Heart right ventricle (tissue), 16 donors: ENCODE measurements at regions not wholly inside any gene's neighbourhood (a gene's known extent, or its start where the extent isn't known, plus 50 kb on each side); places are given as distances from the start of the nearest gene placed in this dataset.

ENCODE experiments used
- ATAC-seq, 8 donors: fragments of 200-7000 bp; cut with Tn5 transposase; one replicate each; pipeline ENCODE4 v1.9.1; 2020; ENCODE audit warnings: mild to moderate bottlenecking in 8 of 8, moderate library complexity in 8 of 8, moderate number of reproducible peaks in 1 of 8
- DNase-seq, 2 donors: peaks; one replicate each; pipeline ENCODE4 v3.0.0-alpha.2; 2020
- H3K27ac ChIP-seq, 10 donors: fragments of 200-600 bp; sonication (generic) in 2 of 10; one replicate each; pipeline versions ENCODE4 v1.5.0 to v1.8.0; 2020 to 2022; ENCODE audit warnings: mild to moderate bottlenecking in 3 of 10
- H3K27me3 ChIP-seq, 7 donors: fragments of 200-600 bp; one replicate each; pipeline ENCODE4 v1.8.0; 2021 to 2022; ENCODE audit warnings: mild to moderate bottlenecking in 2 of 7
- H3K36me3 ChIP-seq, 9 donors: fragments of 200-600 bp; sonication (generic) in 1 of 9; one replicate each; pipeline versions ENCODE4 v1.5.0 to v1.8.0; 2020 to 2022; ENCODE audit warnings: mild to moderate bottlenecking in 2 of 9
- H3K4me1 ChIP-seq, 9 donors: fragments of 200-600 bp; sonication (generic) in 1 of 9; one replicate each; pipeline versions ENCODE4 v1.5.0 to v1.8.0; 2020 to 2022; ENCODE audit warnings: mild to moderate bottlenecking in 4 of 9
- H3K4me3 ChIP-seq, 10 donors: fragments of 200-600 bp; sonication (generic) in 2 of 10; one replicate each; pipeline versions ENCODE4 v1.5.0 to v1.8.0; 2020 to 2022; ENCODE audit warnings: mild to moderate bottlenecking in 7 of 10, moderate library complexity in 2 of 10
- H3K9me3 ChIP-seq, 11 donors: fragments of 200-600 bp in 10 of 11; sonication (generic) in 2 of 11; one replicate each; pipeline versions ENCODE4 v1.5.0 to v1.8.0; 2013 to 2022; ENCODE audit warnings: mild to moderate bottlenecking in 2 of 11, control low read depth in 1 of 11, moderate library complexity in 1 of 11
- CTCF ChIP-seq, 9 donors: fragments of 200-600 bp; sonication (generic) in 2 of 9; IDR thresholded peaks; one replicate each; pipeline versions ENCODE4 v1.5.0 to v1.8.0; 2021 to 2022; ENCODE audit warnings: antibody characterized with exemption in 9 of 9, mild to moderate bottlenecking in 5 of 9, moderate library complexity in 1 of 9
- WGBS, 2 donors: extraction: QIAGEN DNeasy Blood & Tissue Kit; methylation state at CpG; one replicate each; pipeline ENCODE4 v1.1.7; 2013; ENCODE audit warnings: inconsistent platforms in 1 of 2; 5-methylcytosine and 5-hydroxymethylcytosine counted together
- intact Hi-C, 10 donors: fragments of 100-400 bp; cut with DNase I; formaldehyde crosslinking; loops; one replicate each; pipeline versions ENCODE4 v1.11.1 to v1.14.2; 2022
- donor health status: Arrhythmogenic right ventricular cardiomyopathy.
- donor health status: ischemic (EF 13 %, LVEDD 7.1; RV severe dilation, severe dysfunction).
- donor health status: healthy with polysubstance abuse.
- donor health status: DM: no; HTN: yes; CAD: no.
- donor health status: DM: no; HTN: no; CAD: no.
- donor health status: ischemic (EF 25% LVEDD 6.9; RV normal size, moderate dysfunction).
- donor health status: ischemic (EF 25% LVEDD 5.7; RV mildly dilated, moderate dysfunction).
- donor health status: healthy.
- donor health status: DM: yes; HTN: yes; CAD: no.
- donor health status: Ischemic cardiomyopathy.
- donor health status: ischemic (EF 35%, LVEDD 5.7; RV mildly dilated, moderate dysfunction).
- donor health status: nonischemic (EF 11% LVEDD 7.7; RV severe dilation, severe dysfunction).
- donor health status: DM: yes; HTN: yes; CAD: no.
- donor health status: PGD.
- donor health status: ischemic (EF 29% LVEDD 5.4; RV normal size, mild dysfunction).
- donor health status: nonischemic (EF 23%, LVEDD 6.1; RV moderate dilation, normal function).

DNA sequence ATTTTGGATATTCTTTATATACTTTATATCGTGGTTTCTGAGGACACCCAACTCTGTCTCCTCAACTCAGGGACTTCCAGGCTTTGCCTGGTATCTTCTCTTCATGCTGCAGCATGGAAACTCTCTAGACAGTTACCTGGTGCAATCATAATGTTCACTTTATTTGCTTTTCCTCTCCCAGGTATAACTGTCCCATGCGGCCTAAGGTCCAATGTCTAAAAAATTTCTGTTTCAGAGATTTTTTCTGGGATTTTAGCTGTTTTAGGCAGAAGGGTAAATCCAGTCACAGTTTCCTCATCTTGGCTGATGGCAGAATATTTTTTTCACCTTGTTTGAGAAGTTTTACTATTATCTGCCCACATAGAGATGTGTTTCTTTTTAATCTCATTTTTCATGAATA, 139.9 kb upstream of the KCNMB2 start:
- 93 to 94% methylated on average over 2 of the region's 2 CpGs for WGBS, 2 donors
- intact Hi-C loops: no loop called here
- no peak overlapping the region for H3K27ac ChIP-seq
- DNase-seq (no peak), ATAC-seq (no peak)
- no peaks in the 10 kb centered on the region for H3K36me3 ChIP-seq
- peaks cover 0 to 12% (median 7%) of the 10 kb centered on the region in 9 donors for H3K4me1 ChIP-seq
- no peak for TF ChIP-seq CTCF (IDR thresholded peaks at IDR 0.05)
- H3K9me3 ChIP-seq: peaks cover 0 to 12% (median 0%) of the 10 kb centered on the region in 11 donors
- H3K27me3 ChIP-seq: no peaks in the 10 kb centered on the region
- no peak overlapping the region for H3K4me3 ChIP-seq

- Histone ChIP-seq H3K36me3 (no peaks in the 10 kb centered on the region), H3K9me3 (peaks cover 0 to 12% (median 0%) of the 10 kb centered on the region in 11 donors), H3K27me3 (no peaks in the 10 kb centered on the region), H3K4me3 (no peak overlapping the region), H3K4me1 (peaks cover 0 to 11% (median 4%) of the 10 kb centered on the region in 9 donors), H3K27ac (no peak overlapping the region)
- 95% methylated on average over 2 of the region's 2 CpGs for WGBS, 2 donors
- no peak for ATAC-seq
- DNase-seq: no peak
- TF ChIP-seq CTCF (IDR thresholded peaks at IDR 0.05): no peak
- intact Hi-C loops: no loop called here
Observed at GRCh38 chr3:178397202-178397601, 139.0 kb upstream of the KCNMB2 start.

DNA sequence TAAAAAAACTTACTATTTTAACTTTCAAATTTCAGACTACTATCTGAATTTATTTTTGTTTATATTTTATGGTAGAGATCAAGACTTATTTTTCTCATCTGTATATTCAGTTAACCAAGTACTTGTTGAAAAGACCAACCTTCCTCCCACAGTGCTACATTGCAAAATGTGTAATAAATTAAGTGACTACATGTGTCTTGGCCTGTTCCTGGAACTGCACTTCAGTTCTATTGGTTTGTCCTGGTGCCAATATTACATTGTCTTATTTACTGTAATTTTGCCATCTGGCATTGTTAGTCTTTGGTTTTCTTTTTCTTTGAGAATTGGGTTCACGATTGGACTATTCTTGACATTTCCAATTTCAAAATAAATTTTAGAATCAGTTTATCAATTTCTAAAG, 138.4 kb upstream of the KCNMB2 start:
- TF ChIP-seq CTCF (IDR thresholded peaks at IDR 0.05): no peak
- ATAC-seq (no peak), DNase-seq (no peak)
- 86 to 95% methylated on average over 1 of the region's 1 CpG for WGBS, 2 donors
- Histone ChIP-seq H3K4me3 (no peak overlapping the region), H3K9me3 (peaks cover 0 to 12% (median 0%) of the 10 kb centered on the region in 11 donors), H3K27me3 (no peaks in the 10 kb centered on the region), H3K4me1 (peaks cover 0 to 5% (median 0%) of the 10 kb centered on the region in 9 donors), H3K36me3 (no peaks in the 10 kb centered on the region), H3K27ac (no peak overlapping the region)
- intact Hi-C loops: no loop called here

DNA sequence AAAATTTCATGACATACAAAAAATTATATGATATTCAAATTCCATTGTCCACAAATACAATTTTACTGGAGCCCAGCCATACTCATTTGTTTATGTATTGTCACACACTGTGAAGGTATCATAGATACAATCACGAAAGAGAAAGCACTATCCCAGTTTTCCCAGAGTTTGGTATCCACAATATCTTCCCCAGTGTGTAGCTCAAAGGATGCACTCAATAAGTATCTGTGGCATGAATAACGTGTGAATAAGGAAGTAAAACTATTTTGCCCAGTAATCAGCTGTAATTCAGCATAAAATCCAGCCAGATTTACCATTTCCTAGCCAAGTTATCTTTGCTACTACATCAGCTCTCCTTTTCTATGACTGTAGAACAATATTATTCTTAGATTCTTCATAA, 131.3 kb upstream of the KCNMB2 start:
- Histone ChIP-seq H3K4me1 (peaks cover 0 to 13% (median 0%) of the 10 kb centered on the region in 9 donors), H3K27ac (no peak overlapping the region), H3K4me3 (no peak overlapping the region), H3K9me3 (no peaks in the 10 kb centered on the region), H3K36me3 (no peaks in the 10 kb centered on the region), H3K27me3 (no peaks in the 10 kb centered on the region)
- intact Hi-C loops: no loop called here
- WGBS, 2 donors: 35 to 47% methylated on average over 2 of the region's 2 CpGs
- no peak for DNase-seq
- no peak for TF ChIP-seq CTCF (IDR thresholded peaks at IDR 0.05)
- ATAC-seq: no peak
